NB4 (cell line): ENCODE measurements at regions not wholly inside any gene's neighbourhood (a gene's known extent, or its start where the extent isn't known, plus 50 kb on each side); places are given as distances from the start of the nearest gene placed in this dataset.

ENCODE experiments used
- DNase-seq: peaks from one replicate; pipeline ENCODE4 v3.0.0; 2010; ENCODE audit warnings: low read depth
- H3K4me3 ChIP-seq: one replicate; pipeline ENCODE4 v1.5.1; 2011; ENCODE audit warnings: mild to moderate bottlenecking, low read depth, low read length, moderate library complexity
- MYC ChIP-seq: IDR thresholded peaks from 2 replicates; pipeline ENCODE4 v1.6.1; 2011; ENCODE audit warnings: low read depth, low read length
- POLR2A ChIP-seq: IDR thresholded peaks from 2 replicates; pipeline ENCODE4 v1.6.1; 2011; ENCODE audit warnings: mild to moderate bottlenecking; ENCODE audit not compliant: insufficient read length; ENCODE audit errors: extremely low read depth
- TF ChIP-seq, protein P1 (sequence below): IDR thresholded peaks from 2 replicates; pipeline ENCODE4 v1.6.1; 2011; ENCODE audit warnings: low read depth, low read length
- TF ChIP-seq, protein P2 (sequence below): IDR thresholded peaks from one replicate; pipeline ENCODE4 v1.5.1; 2012; ENCODE audit warnings: low read depth, low read length

DNA sequence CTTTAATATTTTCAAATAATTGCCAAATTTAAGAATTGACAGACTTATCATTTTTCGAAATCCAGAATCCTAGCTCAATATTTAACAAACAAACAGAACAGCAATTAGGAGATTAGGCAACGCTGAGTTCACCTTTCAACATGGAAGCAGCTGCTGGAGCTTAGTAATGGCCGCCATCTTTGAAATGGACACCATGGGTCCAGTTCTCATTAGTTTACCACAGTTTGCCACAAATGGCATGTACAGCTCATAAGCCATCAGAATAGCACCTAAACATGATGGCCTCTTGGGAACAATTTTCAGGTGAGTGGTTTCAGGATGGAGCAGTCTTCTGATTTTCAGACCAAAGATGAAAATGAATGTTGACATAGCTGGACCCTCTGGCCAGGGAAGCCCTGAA lies 313.6 kb upstream of the OBI1 start:
- TF ChIP-seq, protein P1, sequence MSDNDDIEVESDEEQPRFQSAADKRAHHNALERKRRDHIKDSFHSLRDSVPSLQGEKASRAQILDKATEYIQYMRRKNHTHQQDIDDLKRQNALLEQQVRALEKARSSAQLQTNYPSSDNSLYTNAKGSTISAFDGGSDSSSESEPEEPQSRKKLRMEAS, result no peak
- TF ChIP-seq POLR2A (no peak), MYC (no peak)
- TF ChIP-seq, protein P2, sequence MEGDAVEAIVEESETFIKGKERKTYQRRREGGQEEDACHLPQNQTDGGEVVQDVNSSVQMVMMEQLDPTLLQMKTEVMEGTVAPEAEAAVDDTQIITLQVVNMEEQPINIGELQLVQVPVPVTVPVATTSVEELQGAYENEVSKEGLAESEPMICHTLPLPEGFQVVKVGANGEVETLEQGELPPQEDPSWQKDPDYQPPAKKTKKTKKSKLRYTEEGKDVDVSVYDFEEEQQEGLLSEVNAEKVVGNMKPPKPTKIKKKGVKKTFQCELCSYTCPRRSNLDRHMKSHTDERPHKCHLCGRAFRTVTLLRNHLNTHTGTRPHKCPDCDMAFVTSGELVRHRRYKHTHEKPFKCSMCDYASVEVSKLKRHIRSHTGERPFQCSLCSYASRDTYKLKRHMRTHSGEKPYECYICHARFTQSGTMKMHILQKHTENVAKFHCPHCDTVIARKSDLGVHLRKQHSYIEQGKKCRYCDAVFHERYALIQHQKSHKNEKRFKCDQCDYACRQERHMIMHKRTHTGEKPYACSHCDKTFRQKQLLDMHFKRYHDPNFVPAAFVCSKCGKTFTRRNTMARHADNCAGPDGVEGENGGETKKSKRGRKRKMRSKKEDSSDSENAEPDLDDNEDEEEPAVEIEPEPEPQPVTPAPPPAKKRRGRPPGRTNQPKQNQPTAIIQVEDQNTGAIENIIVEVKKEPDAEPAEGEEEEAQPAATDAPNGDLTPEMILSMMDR, result no peak
- DNase-seq, result no peak
- no peak overlapping the region for H3K4me3 ChIP-seq

DNA sequence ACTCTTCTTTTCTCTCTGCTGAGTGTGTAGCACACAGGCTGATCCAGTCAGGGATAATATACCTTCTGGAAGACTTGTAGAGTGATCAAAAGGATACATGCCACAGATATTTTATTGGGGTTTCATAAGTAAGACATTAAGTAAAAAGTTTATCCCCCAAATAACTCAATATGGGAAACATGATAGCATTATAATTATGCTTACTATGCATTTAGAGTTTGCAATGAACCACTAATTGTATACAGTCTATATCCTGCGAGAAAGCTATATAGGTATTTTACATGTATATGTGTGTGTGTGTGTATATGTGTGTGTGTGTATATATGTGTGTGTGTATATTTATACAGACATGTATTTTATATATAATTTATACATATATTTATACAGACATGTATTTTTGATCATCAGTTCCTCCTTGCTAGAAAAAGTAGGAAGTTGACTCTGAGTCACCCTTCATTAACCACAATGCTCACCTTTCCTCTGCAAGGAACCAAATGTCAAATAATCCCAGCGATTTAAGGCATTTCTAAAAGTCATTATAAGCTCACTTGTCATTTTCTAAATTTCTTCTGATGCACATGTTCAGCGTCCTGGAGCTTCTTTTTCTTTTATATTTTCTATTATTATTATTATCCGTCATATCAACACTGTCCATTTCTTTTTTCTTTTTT lies 312.5 kb upstream of the OBI1 start:
- DNase-seq, result peak; percentile 11
- TF ChIP-seq, protein P1, result no peak
- TF ChIP-seq MYC (no peak), POLR2A (no peak)
- TF ChIP-seq, protein P2, result no peak
- H3K4me3 ChIP-seq, result no peak overlapping the region

DNA sequence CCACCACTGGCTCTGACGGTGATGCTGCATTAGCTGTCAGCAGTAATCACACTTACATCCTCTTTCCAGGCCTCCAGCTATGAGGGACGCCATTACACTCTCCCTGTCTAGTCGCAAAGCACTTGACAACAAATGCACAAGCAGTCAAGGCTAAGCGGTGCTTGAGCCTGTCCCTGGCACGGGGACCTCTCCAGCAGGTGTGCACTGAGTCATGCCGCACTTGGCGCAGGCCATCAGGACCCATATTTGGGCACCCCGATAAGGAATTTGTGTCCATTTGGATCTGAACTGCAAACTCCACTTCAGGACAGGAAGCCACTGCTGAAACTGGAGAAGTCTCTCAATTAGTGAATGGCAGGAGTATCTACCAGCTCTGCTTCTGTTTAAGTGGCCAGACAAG lies 301.9 kb upstream of the OBI1 start:
- no peak for TF ChIP-seq POLR2A
- TF ChIP-seq MYC, result no peak
- TF ChIP-seq, protein P2, result no peak
- TF ChIP-seq, protein P1, result no peak
- H3K4me3 ChIP-seq, result no peak overlapping the region
- no peak for DNase-seq

DNA sequence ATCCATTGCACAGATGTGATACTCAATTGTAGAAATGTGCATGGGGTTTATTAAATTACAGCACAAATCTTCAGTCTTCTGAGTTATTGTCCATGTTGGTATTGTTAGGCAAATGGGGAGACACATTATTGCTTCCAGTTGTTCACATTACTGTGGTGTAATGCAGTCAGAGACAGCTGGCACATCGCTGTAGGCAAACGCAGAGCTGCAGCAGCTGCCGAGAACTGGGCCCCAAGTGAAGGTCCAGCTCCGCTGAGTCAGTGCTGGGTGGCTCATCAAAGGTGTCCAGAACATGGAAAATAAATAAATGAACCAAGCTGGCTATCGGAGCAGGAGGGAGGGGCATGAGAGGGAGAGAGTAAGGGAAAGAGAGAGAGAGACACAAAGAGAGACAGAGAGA lies 299.1 kb upstream of the OBI1 start:
- H3K4me3 ChIP-seq, result no peak overlapping the region
- TF ChIP-seq, protein P2, result no peak
- TF ChIP-seq, protein P1, result no peak
- TF ChIP-seq POLR2A (no peak), MYC (no peak)
- DNase-seq, result no peak

DNA sequence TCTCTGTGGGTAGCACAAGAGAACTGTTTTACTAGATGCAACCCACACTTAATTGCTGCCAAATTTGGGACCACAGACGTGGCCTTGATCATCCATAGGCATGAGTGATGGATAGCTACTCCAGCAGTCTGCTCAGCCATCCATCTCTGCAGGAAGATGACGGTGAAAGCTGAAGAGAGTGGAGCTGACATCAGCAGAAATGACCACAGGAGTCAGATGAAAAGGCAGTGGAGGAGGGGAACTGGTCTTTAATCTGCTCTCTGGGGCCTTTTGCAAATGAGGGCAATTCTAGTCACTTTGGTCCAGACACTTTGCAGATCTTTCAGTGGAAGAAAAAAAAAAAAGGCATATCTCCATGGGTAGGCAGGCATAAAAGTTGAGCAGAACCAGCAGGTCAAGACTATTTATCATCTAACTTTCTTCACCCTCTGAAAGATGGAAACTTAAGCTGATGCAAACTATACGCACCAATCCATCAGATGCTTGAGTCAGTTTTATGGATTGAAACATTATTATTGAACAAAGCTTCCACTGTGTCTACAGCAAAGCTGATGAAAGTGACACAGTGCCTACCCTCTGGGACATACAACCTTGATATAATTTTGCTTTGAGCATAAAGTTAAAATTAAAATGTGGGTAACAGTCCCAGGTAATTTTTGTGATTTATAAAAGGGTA lies 281.6 kb upstream of the OBI1 start:
- H3K4me3 ChIP-seq, result no peak overlapping the region
- no peak for TF ChIP-seq MYC
- DNase-seq, result no peak

DNA sequence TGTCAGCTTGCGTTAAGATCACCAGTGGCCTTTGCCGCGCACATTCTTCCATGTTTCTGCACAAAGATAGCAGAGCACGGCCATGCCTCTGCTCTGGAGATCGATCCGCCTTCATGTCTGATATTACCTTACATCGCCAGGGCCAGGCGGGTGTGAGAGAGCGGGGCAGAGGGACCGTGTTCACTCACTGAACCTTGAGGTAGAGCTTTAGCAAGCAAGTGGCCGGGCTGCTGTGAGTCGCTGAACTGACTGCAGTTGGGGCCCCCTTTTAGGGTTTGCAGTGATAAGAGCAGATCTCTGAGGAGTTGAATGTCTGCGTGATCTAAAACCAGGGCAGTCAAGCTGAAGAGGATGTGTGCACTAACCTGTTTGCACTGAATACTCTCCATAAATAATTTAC lies 275.4 kb upstream of the OBI1 start:
- DNase-seq, result no peak
- TF ChIP-seq POLR2A (no peak), MYC (no peak)
- TF ChIP-seq, protein P1, result no peak
- TF ChIP-seq, protein P2, result no peak
- no peak overlapping the region for H3K4me3 ChIP-seq
